D341Med (cell line): ENCODE measurements at regions not wholly inside any gene's neighbourhood (a gene's known extent, or its start where the extent isn't known, plus 50 kb on each side); places are given as distances from the start of the nearest gene placed in this dataset.

ENCODE experiments used
- DNase-seq: peaks from one replicate; pipeline ENCODE4 v3.0.0; 2012; ENCODE audit warnings: low spot score

DNA sequence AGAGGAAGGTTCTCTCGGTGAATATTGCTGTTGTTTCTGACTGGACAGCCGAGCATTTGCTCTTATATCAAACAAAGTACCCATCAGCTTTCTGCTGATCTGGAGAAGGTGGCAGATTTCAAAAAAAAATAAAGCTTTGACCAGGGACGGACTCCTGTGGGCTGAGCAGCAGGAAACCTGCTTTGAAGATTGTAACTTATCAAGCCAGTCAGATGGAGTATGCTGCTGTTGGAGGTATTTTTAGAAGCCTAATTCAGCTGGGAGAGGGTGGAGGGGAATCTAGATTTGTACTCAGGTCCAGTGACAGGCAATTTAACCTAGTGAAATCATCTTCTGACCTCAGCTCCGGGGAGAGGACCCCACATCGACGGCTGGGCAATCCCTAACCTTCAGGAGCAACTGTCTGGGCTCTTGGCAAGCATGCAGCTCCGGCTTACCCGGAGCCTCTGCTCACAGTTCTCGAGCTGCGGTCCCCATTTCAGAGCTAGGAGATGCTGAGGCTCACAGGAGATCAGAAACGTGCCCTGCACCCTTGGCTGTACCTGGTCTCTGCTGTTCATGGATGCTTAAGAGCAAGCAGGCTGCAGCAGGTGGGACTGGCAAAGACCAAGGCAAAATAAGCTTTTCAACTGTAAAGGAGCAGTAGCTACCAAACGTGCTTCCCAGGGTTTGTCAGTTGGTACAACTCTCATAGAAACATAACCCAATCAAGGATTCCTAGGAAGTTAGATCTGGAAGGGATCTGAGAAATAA, 89.3 kb upstream of the ST8SIA2 start:
- DNase-seq: no peak

DNA sequence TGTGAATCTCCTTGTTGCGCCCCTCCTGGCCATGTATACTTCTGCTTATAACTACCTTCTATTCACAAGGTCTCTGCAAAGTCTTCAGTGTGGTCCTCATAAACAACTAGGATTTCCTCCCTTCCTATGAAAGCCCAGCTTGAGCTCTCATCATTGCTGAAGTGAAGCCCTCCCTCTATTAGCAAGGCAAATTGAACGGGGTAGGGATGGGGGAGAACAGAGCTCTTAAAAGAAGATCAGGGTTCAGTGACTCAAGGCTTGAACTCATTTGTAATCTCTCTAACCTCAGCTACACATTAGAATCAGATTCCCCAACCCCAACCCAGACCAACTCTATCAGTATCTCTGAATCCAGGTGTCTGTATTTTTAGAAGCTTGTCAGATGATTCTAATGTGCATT, 88.3 kb upstream of the ST8SIA2 start:
- no peak for DNase-seq

GRCh38 chr15:92306663-92307062, 87.0 kb upstream of the ST8SIA2 start:
- peak; percentile 47 for DNase-seq

DNA sequence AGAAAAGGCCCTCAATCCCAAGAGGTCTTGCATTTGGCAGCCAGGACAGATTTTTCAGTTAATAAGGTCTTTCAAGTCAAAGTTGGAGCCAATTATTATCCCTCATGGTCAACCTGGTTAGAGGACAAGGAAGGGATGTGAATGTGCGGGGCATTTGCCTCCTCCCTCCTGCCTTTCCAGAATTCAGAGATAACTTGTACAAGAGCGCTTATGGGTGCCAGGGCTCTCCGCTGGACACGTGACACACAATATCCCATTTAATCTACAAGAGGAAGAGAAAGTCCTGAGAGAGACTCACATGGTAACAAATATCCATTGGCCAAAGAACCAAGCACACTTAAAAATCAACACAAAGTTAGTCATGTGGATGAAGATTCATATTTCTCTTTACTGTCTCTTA, 78.5 kb upstream of the ST8SIA2 start:
- no peak for DNase-seq

DNA sequence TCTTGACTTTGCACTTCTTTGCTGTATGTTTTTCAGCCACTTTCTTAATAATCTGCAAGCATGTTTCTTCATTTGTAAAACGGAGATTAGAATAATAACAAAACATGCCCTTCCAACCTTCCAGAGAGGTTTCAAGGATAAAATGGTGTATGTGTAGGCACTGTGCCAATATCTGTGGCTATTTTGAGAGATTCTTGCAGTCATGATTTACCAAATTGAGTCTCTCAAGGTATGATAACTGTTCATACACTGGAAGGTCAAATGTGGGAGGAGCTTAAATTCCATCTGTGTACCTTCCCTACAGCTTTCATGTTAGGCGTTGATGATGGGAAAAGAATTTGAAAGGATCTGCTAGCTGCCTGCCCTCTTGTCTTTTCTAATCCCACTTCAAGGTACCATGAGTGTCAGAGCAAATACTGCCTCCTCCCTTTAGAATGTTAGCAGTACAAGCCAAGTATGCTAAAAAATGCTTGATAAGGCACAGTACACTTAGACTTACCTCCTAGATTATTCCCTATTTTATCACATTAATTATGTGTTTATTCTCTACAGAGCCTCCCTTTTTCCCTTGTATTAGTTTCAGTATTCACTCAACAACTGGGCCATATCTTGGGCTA, 78.0 kb upstream of the ST8SIA2 start:
- DNase-seq: no peak

DNA sequence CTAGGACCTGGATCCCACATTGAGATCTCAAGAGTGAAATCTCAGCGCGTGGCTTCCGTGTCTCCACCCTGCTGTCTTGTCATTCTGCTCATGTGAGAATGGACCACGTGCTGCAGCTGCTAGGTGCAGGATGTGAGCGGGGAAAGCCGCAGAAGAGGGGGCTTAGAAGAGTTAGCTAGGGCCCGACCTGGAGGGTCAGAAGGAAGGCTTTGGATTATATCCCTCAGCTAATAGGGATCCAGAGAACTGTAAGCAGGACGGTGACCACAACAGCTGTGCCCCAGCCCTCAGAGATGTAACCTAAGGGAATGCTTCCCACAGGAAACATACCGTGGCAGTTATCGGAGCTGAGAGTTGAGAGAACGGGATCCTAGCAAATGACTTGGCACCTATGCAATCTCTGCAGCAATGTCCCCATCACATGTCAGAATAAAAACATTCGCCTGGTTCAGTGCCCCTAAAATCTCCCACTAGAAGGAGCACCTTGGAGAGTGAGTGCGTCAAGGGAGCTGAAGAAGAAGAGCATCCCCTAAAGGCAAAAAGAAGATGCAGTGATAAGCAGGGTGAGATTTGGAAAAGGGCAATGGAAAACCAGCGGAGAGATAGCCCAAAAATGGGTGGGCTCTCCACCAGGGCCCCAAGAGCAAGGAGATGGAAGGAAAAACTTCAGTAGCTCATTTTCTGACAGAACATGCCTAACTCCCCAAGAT, 76.9 kb upstream of the ST8SIA2 start:
- DNase-seq: no peak

DNA sequence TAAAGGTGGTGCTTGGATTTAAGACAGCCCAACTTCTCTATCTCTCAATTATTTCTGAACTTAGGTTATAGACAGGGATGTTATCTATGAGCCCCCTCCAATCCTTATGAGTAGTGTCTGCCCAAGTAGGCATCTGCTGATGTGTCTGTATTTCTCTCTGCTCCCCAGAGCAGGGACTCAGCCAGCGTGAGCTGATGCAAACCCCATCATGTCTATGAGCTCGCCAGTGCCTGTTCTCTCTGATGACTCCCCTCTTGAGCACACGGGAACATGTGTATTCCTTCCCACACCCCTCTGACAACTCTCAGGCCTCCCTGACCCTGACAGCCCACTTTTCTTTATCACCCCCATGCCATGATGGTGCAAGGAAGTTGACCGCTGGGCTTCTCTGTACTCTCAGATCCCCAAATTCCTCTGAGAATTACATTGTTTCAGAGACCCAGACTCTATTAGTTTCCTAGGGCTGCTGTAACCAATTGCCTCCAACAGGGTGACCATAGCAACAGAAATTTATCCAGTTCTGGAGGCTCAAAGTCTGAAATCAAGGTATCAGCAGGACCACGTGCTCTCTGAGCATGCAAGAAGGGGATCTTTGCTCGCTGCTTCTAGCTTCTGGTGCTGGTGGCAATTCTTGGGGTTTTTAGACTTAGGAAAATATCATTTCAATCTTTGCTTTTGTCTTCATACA, 73.5 kb upstream of the ST8SIA2 start:
- DNase-seq: no peak

- no peak for DNase-seq
Observed at GRCh38 chr15:92322566-92323355, 70.9 kb upstream of the ST8SIA2 start.

DNA sequence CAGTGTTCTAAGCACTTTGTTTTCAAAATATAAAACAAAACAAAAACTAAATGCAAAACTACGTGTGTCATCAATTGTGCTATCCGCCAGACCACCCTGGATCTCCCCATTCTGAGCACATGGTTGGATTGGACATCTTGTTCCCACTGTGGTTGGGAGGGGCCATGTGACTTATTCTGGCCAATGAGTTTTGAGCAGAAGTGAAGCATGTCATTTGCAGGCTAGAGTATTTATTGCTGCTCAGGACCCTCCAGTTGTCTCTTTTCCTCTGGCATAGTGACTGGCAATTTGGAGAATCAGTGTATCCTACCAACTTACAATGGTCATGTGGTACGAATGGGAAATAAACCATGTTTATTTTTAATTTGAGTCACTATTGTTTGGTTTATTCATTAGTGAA, 70.2 kb upstream of the ST8SIA2 start:
- no peak for DNase-seq

DNA sequence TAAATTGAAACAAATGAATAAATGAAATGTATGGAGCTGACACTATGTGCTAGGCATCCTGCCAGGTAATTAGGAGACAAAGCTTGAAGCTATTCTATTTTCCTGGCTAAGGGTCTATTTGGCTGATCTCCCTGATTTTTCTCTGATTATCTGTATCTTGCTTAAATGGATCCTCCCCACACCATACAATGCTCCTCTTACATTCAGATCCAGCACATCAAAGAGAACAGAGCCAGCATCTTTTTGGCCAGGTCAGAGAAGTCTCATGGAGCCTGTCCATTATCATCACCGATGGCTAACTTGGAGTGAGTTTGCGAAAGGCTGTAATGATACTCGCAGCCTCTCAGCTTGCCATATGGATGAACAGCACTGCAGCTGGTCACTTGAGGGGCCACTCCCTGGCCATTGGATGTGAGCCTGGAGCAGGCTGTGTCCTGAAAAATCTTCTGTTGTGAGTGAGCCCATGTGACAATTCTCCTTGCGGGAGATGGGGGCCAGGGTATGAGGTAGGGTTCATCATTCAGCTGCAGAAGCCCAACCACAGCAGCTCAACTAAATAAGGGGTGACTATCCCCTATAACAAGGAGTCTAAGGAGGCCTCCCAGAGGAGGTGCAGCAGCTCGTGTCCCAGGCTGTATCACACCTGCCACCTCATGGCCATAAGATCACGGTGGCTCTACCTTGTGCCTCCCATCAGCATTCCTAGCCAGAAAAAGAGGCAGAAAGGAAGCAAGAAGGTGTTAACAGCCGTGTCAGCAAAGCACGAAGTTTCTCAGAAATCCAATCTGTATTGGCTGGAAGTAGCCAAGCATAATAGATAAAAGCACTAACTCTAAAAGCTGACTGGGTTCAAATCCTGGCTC, 69.3 kb upstream of the ST8SIA2 start:
- no peak for DNase-seq

GRCh38 chr15:92326236-92326635, 67.4 kb upstream of the ST8SIA2 start:
- no peak for DNase-seq

DNA sequence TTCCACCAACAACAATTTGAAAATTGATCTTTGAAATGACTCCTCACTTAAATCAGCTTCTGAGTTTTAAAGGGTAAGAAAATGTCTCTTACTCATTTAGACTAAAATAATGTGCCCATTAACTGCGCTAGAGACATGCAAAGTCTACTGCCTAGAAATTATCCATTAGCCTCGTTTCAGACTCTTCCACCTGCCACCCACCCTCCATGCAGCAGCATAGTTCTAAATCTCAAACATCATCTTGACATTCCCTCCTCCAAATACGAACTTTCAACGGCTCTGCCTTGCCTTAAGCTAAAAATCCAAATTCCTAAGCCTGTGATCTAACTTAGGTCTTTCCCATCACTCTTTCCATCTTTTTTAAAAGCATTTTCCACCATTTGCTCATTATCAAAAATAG, 66.6 kb upstream of the ST8SIA2 start:
- DNase-seq: no peak

GRCh38 chr15:92328207-92328606, 65.5 kb upstream of the ST8SIA2 start:
- DNase-seq: no peak

- DNase-seq: no peak
Observed at GRCh38 chr15:92332125-92332899, 61.4 kb upstream of the ST8SIA2 start.

GRCh38 chr15:92333709-92334108, 60.0 kb upstream of the ST8SIA2 start:
- DNase-seq: no peak

- DNase-seq: no peak
Observed at GRCh38 chr15:92336419-92336987, 57.2 kb upstream of the ST8SIA2 start.

GRCh38 chr15:92339361-92339760, 54.3 kb upstream of the ST8SIA2 start:
- DNase-seq: no peak
